WERI-Rb-1 (cell line): ENCODE measurements at regions not wholly inside any gene's neighbourhood (a gene's known extent, or its start where the extent isn't known, plus 50 kb on each side); places are given as distances from the start of the nearest gene placed in this dataset.

Source experiments
- DNase-seq: peaks from one replicate; pipeline ENCODE4 v3.0.0-alpha.2; 2020
- H3K27ac ChIP-seq: fragments of 250-450 bp; sonication (Bioruptor Pico); 2 replicates; pipeline ENCODE4 v1.5.1; 2020; ENCODE audit warnings: mild to moderate bottlenecking, moderate library complexity
- H3K27me3 ChIP-seq: fragments of 250-450 bp; sonication (Bioruptor Pico); 2 replicates; pipeline ENCODE4 v1.5.1; 2021; ENCODE audit warnings: mild to moderate bottlenecking, low read depth, moderate library complexity; ENCODE audit not compliant: insufficient read depth, severe bottlenecking
- H3K36me3 ChIP-seq: fragments of 250-450 bp; sonication (Bioruptor Pico); 2 replicates; pipeline ENCODE4 v1.5.1; 2020; ENCODE audit warnings: mild to moderate bottlenecking, moderate library complexity
- H3K4me3 ChIP-seq: 2 replicates; pipeline ENCODE4 v1.5.1; 2011; ENCODE audit warnings: low read depth, mild to moderate bottlenecking, control low read depth, low read length
- H3K9me3 ChIP-seq: fragments of 250-450 bp; sonication (Bioruptor Pico); 2 replicates; pipeline ENCODE4 v1.5.1; 2021; ENCODE audit warnings: mild to moderate bottlenecking, moderate library complexity; ENCODE audit not compliant: severe bottlenecking
- CTCF ChIP-seq: IDR thresholded peaks from 2 replicates; pipeline ENCODE4 v1.5.1; 2011; ENCODE audit warnings: low read depth, mild to moderate bottlenecking, control low read depth, inconsistent platforms, low read length

DNA sequence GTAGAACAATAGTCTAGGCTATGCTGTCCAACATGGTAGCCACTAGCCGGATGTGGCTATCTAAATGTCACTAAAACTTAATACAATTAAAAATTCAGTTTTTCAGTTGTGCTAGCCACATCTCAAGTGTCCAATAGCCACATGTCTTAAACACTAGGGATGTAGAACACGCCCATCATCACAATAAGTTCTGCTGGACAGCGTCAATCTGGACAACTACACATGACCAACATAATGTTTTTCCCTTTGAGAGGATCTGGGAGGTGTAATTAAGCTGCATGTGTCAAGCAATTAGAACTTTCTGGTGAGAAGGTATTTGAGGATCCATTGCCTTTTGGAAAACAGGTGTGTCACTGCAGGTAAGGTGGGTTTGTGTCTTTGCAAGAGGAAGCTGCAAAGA, 424.6 kb upstream of the WWC1 start:
- Histone ChIP-seq H3K27me3 (no peaks in the 10 kb centered on the region), H3K9me3 (no peaks in the 10 kb centered on the region), H3K36me3 (no peaks in the 10 kb centered on the region), H3K4me3 (no peak overlapping the region), H3K27ac (no peak overlapping the region)
- TF ChIP-seq CTCF, result no peak
- no peak for DNase-seq

GRCh38 chr5:167867281-167867680, 424.2 kb upstream of the WWC1 start:
- H3K9me3 ChIP-seq, result no peaks in the 10 kb centered on the region
- H3K4me3 ChIP-seq, result no peak overlapping the region
- no peak for DNase-seq
- no peak overlapping the region for H3K27ac ChIP-seq
- no peaks in the 10 kb centered on the region for H3K36me3 ChIP-seq
- TF ChIP-seq CTCF, result no peak
- H3K27me3 ChIP-seq, result no peaks in the 10 kb centered on the region

- H3K27ac ChIP-seq, result no peak overlapping the region
- TF ChIP-seq CTCF, result no peak
- H3K9me3 ChIP-seq, result peaks cover 2% of the 10 kb centered on the region
- DNase-seq, result no peak
- no peak overlapping the region for H3K4me3 ChIP-seq
- no peaks in the 10 kb centered on the region for H3K36me3 ChIP-seq
- no peaks in the 10 kb centered on the region for H3K27me3 ChIP-seq
These were observed 422.3 kb upstream of the WWC1 start for GRCh38 chr5:167869125-167869524.

DNA sequence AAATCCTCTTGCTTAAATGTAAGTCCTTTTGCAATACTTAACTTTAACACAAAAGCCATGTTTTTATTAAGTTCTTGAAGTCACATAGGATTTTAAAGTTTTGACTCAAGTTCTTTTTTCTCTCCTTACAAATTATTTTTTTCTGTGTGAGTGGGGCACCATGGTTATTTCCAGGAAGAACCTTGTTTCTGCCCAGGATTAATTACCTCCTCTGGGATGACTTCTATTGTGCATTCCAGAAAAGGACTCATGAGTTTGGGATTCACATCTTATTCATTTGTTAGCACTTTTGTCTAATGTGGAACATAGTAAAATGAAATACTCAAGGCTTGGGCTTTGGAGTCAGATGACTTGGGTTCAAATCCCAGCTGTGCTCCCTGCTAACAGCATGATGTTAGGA, 421.4 kb upstream of the WWC1 start:
- H3K27ac ChIP-seq, result no peak overlapping the region
- peaks cover 2% of the 10 kb centered on the region for H3K9me3 ChIP-seq
- DNase-seq, result no peak
- no peaks in the 10 kb centered on the region for H3K36me3 ChIP-seq
- no peak for TF ChIP-seq CTCF
- no peak overlapping the region for H3K4me3 ChIP-seq
- no peaks in the 10 kb centered on the region for H3K27me3 ChIP-seq

GRCh38 chr5:167871091-167871490, 420.4 kb upstream of the WWC1 start:
- no peak overlapping the region for H3K27ac ChIP-seq
- no peak overlapping the region for H3K4me3 ChIP-seq
- no peak for TF ChIP-seq CTCF
- peaks cover 2% of the 10 kb centered on the region for H3K9me3 ChIP-seq
- no peaks in the 10 kb centered on the region for H3K36me3 ChIP-seq
- no peaks in the 10 kb centered on the region for H3K27me3 ChIP-seq
- DNase-seq, result no peak

- H3K27me3 ChIP-seq, result no peaks in the 10 kb centered on the region
- no peak overlapping the region for H3K27ac ChIP-seq
- H3K36me3 ChIP-seq, result no peaks in the 10 kb centered on the region
- H3K9me3 ChIP-seq, result peaks cover 2% of the 10 kb centered on the region
- no peak for DNase-seq
- no peak for TF ChIP-seq CTCF
- H3K4me3 ChIP-seq, result no peak overlapping the region
These were observed 418.7 kb upstream of the WWC1 start for GRCh38 chr5:167872791-167873190.
